Gastrocnemius medialis (tissue), 4 donors: ENCODE measurements at regions not wholly inside any gene's neighbourhood (a gene's known extent, or its start where the extent isn't known, plus 50 kb on each side); places are given as distances from the start of the nearest gene placed in this dataset.

Experiments
- ATAC-seq, 2 donors: fragments of 150-250 bp; one replicate each; pipeline ENCODE4 v1.9.1; 2016
- DNase-seq, 2 donors: peaks; one replicate each; pipeline ENCODE4 v3.0.0-alpha.2; 2019
- H3K27ac ChIP-seq, 4 donors: fragments of 200-600 bp; sonication (generic); 1 replicate in 1 of 4; 2 replicates in 3 of 4; pipeline ENCODE4 v1.5.1; 2016 to 2018; ENCODE audit warnings: mild to moderate bottlenecking in 2 of 4, moderate library complexity in 1 of 4
- H3K27me3 ChIP-seq, 3 donors: fragments of 200-600 bp; sonication (generic) in 2 of 3; 1 replicate in 1 of 3; 2 replicates in 2 of 3; pipeline versions ENCODE4 v1.5.1 to v1.6.0; 2016 to 2019; ENCODE audit warnings: mild to moderate bottlenecking in 1 of 3, moderate library complexity in 1 of 3
- H3K36me3 ChIP-seq, 2 donors: fragments of 200-600 bp; sonication (generic) in 1 of 2; one replicate each; pipeline ENCODE4 v1.5.1; 2017 to 2018
- H3K4me1 ChIP-seq, 2 donors: fragments of 200-600 bp; sonication (generic) in 1 of 2; one replicate each; pipeline ENCODE4 v1.5.1; 2016 to 2017; ENCODE audit warnings: mild to moderate bottlenecking in 2 of 2
- H3K4me3 ChIP-seq, 4 donors: fragments of 200-600 bp; sonication (generic) in 3 of 4; 1 replicate in 1 of 4; 2 replicates in 3 of 4; pipeline ENCODE4 v1.5.1; 2016 to 2019; ENCODE audit warnings: mild to moderate bottlenecking in 2 of 4
- H3K9me3 ChIP-seq, 3 donors: fragments of 200-600 bp; sonication (generic) in 2 of 3; 1 replicate in 1 of 3; 2 replicates in 2 of 3; pipeline ENCODE4 v1.5.1; 2016 to 2019
- CTCF ChIP-seq, 5 experiments: fragments of 450-650 bp in 3 of 5; fragments of 200-600 bp in 2 of 5; sonication (generic) in 2 of 5; IDR thresholded peaks in 4 of 5; conservative IDR thresholded peaks in 1 of 5; 1 replicate in 4 of 5; 2 replicates in 1 of 5; pipeline ENCODE4 v1.5.1; 2016 to 2019; ENCODE audit warnings: antibody characterized with exemption in 5 of 5, mild to moderate bottlenecking in 3 of 5, moderate library complexity in 3 of 5
- POLR2A ChIP-seq, 2 donors: fragments of 450-650 bp; IDR thresholded peaks; one replicate each; pipeline ENCODE4 v1.6.1; 2017; ENCODE audit warnings: antibody characterized with exemption in 2 of 2, mild to moderate bottlenecking in 2 of 2, moderate library complexity in 2 of 2
- in situ Hi-C, 4 donors: fragments of 200-750 bp; cut with MboI; loops; one replicate each; pipeline versions ENCODE4 v1.15.0 to v1.8.0; 2017; ENCODE audit warnings: low sequenced_read_pairs in 4 of 4
- intact Hi-C: fragments of 100-400 bp; cut with DNase I; formaldehyde crosslinking; loops from one replicate; pipeline ENCODE4 v1.15.1; 2023; ENCODE audit warnings: low total_unique reads

- Histone ChIP-seq H3K9me3 (no peaks in the 10 kb centered on the region), H3K4me3 (no peak overlapping the region), H3K27me3 (no peaks in the 10 kb centered on the region), H3K27ac (no peak overlapping the region), H3K36me3 (no peaks in the 10 kb centered on the region), H3K4me1 (no peaks in the 10 kb centered on the region)
- in situ Hi-C loops, result no loop called here
- no peak for DNase-seq
- TF ChIP-seq POLR2A (IDR thresholded peaks at IDR 0.05), result no peak
- intact Hi-C loops, result no loop called here
- ATAC-seq, result no peak
Measured at GRCh38 chr12:92007787-92008186, 137.9 kb downstream of the BTG1 start.

GRCh38 chr12:92003701-92004100, 141.9 kb downstream of the BTG1 start:
- DNase-seq, result no peak
- intact Hi-C loops, result no loop called here
- in situ Hi-C loops, result no loop called here
- TF ChIP-seq CTCF (IDR thresholded peaks at IDR 0.05 in 4 of 5, conservative IDR thresholded peaks at IDR 0.05 in 1 of 5), result no peak
- TF ChIP-seq POLR2A (IDR thresholded peaks at IDR 0.05), result no peak
- no peaks in the 10 kb centered on the region for H3K27me3 ChIP-seq
- no peak overlapping the region for H3K4me3 ChIP-seq
- H3K9me3 ChIP-seq, result no peaks in the 10 kb centered on the region
- no peaks in the 10 kb centered on the region for H3K4me1 ChIP-seq
- ATAC-seq, result no peak
- H3K36me3 ChIP-seq, result no peaks in the 10 kb centered on the region
- no peak overlapping the region for H3K27ac ChIP-seq

GRCh38 chr12:92002673-92003382, 142.8 kb downstream of the BTG1 start:
- no peak for ATAC-seq
- in situ Hi-C loops, result no loop called here

GRCh38 chr12:92002195-92002649, 143.4 kb downstream of the BTG1 start:
- Histone ChIP-seq H3K9me3 (no peaks in the 10 kb centered on the region), H3K27ac (no peak overlapping the region), H3K27me3 (no peaks in the 10 kb centered on the region), H3K36me3 (no peaks in the 10 kb centered on the region), H3K4me1 (no peaks in the 10 kb centered on the region), H3K4me3 (no peak overlapping the region)
- TF ChIP-seq CTCF (IDR thresholded peaks at IDR 0.05 in 4 of 5, conservative IDR thresholded peaks at IDR 0.05 in 1 of 5) (no peak), POLR2A (IDR thresholded peaks at IDR 0.05) (no peak)
- ATAC-seq (no peak), DNase-seq (no peak)
- intact Hi-C loops (no loop called here), in situ Hi-C loops (no loop called here)

More at GRCh38 chr12:92002673-92003382, 142.8 kb downstream of the BTG1 start:
- Histone ChIP-seq H3K9me3 (no peaks in the 10 kb centered on the region), H3K27me3 (no peaks in the 10 kb centered on the region), H3K27ac (no peak overlapping the region), H3K36me3 (no peaks in the 10 kb centered on the region), H3K4me3 (no peak overlapping the region), H3K4me1 (no peaks in the 10 kb centered on the region)
- no peak for DNase-seq
- TF ChIP-seq CTCF (IDR thresholded peaks at IDR 0.05 in 4 of 5, conservative IDR thresholded peaks at IDR 0.05 in 1 of 5) (no peak), POLR2A (IDR thresholded peaks at IDR 0.05) (no peak)
- intact Hi-C loops, result no loop called here

GRCh38 chr12:92000597-92000996, 145.0 kb downstream of the BTG1 start:
- intact Hi-C loops, result no loop called here
- in situ Hi-C loops, result no loop called here

More at GRCh38 chr12:92000597-92000996, 145.0 kb downstream of the BTG1 start:
- no peak for DNase-seq
- Histone ChIP-seq H3K9me3 (no peaks in the 10 kb centered on the region), H3K4me3 (no peak overlapping the region), H3K27me3 (no peaks in the 10 kb centered on the region), H3K36me3 (no peaks in the 10 kb centered on the region), H3K4me1 (no peaks in the 10 kb centered on the region), H3K27ac (no peak overlapping the region)
- TF ChIP-seq CTCF (IDR thresholded peaks at IDR 0.05 in 4 of 5, conservative IDR thresholded peaks at IDR 0.05 in 1 of 5) (no peak), POLR2A (IDR thresholded peaks at IDR 0.05) (no peak)
- no peak for ATAC-seq
